ENCODE measurements at regions not wholly inside any gene's neighbourhood (a gene's known extent, or its start where the extent isn't known, plus 50 kb on each side); places are given as distances from the start of the nearest gene placed in this dataset.
A peak's percentile ranks its signal among the peaks of the same experiment; 100 is the strongest.

DNA sequence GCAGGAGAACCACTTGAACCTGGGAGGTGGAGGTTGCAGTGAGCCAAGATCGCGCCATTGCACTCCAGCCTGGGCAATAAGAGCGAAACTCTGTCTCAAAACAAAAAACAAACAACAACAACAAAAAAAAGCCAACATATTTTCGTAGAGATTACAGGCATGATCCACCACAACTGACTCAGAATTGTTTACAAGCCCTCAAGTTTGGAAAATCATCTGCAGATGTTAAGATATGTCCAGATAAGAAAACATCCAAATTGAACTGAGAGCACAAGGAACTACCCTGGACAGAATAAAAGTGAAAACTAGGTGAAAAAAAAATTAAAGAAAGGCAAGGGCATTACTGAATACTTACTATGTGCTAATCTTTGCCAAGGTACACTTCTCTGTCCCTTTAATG is 89.8 kb upstream of the WLS start:
- no peak overlapping the region for H3K4me3 ChIP-seq (ENCODE audit: control insufficient read depth, low read depth, low read length)
- TF ChIP-seq CTCF (conservative IDR thresholded peaks at IDR 0.05; ENCODE audit: control insufficient read depth, insufficient read depth, low read depth, low read length) = no peak
- DNase-seq (ENCODE audit: low read depth) = peak; percentile 43

DNA sequence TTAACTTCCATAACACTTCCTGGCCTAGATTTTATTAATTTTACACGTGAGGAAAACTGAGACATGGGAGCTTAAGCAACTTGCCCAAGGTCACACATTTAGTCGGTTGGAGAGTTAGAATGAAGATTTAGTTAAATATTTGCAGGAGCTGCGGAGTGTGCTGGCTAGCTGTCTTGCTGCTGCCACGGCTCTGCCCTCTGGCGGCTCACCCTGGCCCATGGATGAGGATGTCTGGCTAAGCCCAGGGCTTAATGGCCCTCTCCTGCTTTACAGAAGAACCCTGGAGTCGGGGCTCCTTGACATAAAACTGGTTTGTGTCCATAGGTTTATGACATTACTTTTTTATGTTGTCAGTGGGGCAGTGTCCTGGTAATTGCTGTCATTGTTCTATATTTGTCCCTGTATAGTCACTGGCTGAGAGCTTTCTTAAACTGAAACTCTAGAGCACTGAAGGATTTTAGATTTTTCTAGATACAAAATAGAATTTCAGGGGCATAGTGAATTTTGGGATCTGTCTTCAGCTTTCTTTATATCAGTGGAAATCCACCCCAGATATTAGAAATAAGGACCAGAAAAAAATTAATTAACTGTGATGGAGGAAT is 88.9 kb upstream of the WLS start:
- DNase-seq (ENCODE audit: low read depth) = no peak
- H3K4me3 ChIP-seq (ENCODE audit: control insufficient read depth, low read depth, low read length) = no peak overlapping the region

GRCh38 chr1:68320349-68320748 is 88.0 kb upstream of the WLS start:
- H3K4me3 ChIP-seq (ENCODE audit: control insufficient read depth, low read depth, low read length) = no peak overlapping the region
- no peak for DNase-seq (ENCODE audit: low read depth)
- TF ChIP-seq CTCF (conservative IDR thresholded peaks at IDR 0.05; ENCODE audit: control insufficient read depth, insufficient read depth, low read depth, low read length) = no peak

More for the DNA sequence above, 88.9 kb upstream of the WLS start:
- TF ChIP-seq CTCF (conservative IDR thresholded peaks at IDR 0.05; ENCODE audit: control insufficient read depth, insufficient read depth, low read depth, low read length) = peak; percentile 24

DNA sequence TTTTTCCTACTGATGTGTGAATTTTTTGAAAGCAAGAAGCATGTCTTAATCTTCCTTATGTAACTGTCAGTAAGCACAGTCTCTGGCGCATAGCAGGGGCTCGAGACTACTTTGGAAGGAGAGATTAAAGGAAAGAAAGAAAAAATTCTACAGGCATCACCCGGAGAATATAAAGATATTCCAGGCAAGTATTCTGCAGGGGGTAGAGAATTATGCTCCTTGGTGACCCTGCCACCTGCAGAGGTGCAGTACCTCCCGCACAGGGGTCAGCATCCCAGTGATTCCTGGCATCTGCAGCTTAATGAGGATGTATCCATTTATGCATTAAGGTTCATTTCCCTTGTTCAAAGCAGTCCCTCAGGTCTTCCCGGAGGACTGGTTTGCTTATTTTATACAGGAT is 87.6 kb upstream of the WLS start:
- DNase-seq (ENCODE audit: low read depth) = no peak
- H3K4me3 ChIP-seq (ENCODE audit: control insufficient read depth, low read depth, low read length) = no peak overlapping the region
- TF ChIP-seq CTCF (conservative IDR thresholded peaks at IDR 0.05; ENCODE audit: control insufficient read depth, insufficient read depth, low read depth, low read length) = no peak

GRCh38 chr1:68317543-68317942 is 85.2 kb upstream of the WLS start:
- TF ChIP-seq CTCF (conservative IDR thresholded peaks at IDR 0.05; ENCODE audit: control insufficient read depth, insufficient read depth, low read depth, low read length) = no peak
- DNase-seq (ENCODE audit: low read depth) = no peak
- H3K4me3 ChIP-seq (ENCODE audit: control insufficient read depth, low read depth, low read length) = no peak overlapping the region

GRCh38 chr1:68314151-68314780 is 81.9 kb upstream of the WLS start:
- no peak for DNase-seq (ENCODE audit: low read depth)
- H3K4me3 ChIP-seq (ENCODE audit: control insufficient read depth, low read depth, low read length) = no peak overlapping the region
- TF ChIP-seq CTCF (conservative IDR thresholded peaks at IDR 0.05; ENCODE audit: control insufficient read depth, insufficient read depth, low read depth, low read length) = no peak

Measured in fibroblast of mammary gland (primary cell).